NCI-H446 treated with DMSO at 0.1 percent for 48 hours (cell line): ENCODE measurements at regions not wholly inside any gene's neighbourhood (a gene's known extent, or its start where the extent isn't known, plus 50 kb on each side); places are given as distances from the start of the nearest gene placed in this dataset.

Experiments used
- DNase-seq: peaks from one replicate; lab custom pipeline; 2025; lab: John Stamatoyannopoulos, UW

DNA sequence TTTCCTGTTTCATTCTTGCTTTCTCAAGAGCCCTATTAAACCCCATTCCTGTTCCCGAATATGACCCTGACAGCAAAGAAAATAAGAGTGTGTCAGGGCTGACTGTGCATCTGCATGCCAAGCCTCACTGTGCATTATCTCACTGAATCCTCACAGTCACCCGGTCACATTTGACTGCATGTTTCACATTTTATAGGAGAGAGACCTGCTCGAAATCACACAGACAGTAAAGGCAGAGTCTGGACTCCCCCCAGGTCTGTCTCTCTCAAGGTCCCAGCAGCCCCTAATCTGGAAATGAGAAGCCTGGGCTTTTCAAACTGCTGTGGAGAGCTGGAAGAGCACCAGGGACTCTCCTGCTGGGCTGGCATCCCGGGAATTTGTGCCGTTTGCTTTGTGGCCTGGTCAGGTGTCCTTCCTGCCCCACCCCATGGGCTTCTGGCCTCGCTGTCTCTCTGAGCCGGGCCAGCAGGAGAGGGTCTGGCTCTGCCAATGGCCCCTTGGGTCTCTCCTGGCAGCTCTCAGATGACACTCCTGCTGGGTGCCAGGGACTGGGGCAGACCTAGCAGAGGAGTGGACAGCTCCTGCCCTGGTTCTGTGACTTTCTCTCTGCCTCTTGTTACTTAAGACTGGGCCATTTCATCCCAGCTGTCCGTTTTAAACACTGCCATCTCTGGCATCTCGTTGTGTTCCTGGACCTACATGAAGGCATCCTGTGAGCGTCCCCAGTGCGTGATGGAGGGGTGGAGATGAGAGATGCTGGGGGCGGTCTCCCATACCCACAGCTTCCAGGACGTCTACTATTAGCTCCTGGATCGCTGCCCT, 173.6 kb downstream of the ARHGAP12 start:
- DNase-seq: peak; percentile 78

DNA sequence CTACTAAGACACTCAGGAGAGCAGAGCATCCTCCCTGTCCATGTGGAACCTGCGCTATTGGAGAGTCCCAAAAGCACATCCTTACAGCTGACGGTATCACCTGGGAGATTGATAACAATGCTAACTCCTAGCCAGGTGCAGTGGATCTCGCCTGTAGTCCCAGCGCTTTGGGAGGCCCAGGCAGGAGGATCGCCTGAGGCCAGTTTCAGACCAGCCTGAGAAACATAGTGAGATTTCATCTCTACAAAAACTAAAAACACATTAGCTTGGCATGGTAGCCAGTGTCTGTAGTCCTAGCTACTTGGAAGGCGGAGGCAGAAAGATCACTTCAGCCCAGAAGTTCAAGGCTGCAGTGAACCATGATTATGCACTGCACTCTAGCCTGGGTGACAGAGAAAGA, 174.9 kb downstream of the ARHGAP12 start:
- no peak for DNase-seq

DNA sequence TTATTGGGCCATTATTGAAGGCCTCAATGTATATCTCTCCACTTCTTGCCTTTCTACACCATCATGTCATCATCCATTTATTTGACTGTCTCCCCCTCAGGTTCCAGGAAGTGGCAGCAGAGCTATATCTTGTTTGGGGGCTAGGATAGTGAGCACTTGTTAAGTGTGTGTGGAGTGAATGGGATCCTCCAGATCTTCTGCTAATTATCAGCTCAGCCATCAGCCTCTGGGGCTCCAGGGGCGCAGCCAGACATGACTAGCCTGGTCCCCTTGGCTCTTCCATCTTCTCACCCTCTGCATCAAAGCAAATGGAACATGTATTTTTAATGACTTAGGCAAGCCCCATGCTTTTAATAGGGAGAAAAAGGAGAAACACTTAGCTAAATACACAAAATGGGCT, 176.5 kb downstream of the ARHGAP12 start:
- no peak for DNase-seq

DNA sequence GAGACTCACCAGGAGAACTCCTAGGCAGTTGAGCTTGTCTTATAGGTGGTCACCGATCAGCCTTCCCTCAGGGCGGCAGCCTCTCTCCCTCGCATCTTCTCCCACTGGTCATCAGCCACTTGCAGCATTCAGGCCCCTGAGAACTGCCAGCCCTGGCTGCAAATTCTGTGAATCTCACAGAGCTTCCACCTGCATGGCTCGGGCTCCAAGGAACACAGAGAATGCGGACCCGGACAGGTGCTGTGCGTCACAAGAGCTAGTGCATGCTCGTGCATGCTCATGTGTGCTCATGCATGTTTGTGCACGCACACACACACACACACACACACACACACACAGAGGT, 176.9 kb downstream of the ARHGAP12 start:
- no peak for DNase-seq

DNA sequence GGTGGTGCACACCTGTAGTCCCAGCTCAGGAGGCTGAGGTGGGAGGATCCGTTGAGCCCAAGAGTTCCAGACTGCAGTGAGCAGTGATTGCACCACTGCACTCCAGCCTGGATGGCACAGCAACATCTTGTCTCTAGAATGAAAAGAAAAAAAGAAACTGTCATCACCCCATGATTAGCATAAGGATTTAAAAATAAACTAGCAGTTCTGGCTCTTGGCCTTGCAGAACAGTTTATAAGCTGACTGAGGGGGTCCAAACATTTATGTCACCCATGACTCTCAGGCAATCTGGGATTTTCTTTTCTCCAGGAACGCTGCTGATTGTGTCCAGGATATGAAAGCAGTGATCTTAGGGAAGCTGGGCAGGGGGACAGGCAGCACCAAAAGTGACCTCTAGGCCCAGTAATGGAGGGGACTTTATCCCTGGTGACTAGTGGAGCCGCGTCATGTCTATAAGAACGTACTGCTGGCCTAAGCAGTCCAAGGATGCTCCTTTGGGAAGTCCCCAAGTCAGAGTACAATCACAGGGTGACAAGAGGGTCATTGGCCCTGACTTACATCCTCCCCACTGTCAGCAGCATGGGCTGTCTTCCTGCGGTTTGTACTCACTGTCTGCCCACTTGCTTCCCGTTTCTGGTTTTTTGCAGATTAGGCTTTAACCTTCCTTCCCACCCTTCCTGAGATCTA, 177.4 kb downstream of the ARHGAP12 start:
- peak; percentile 47 for DNase-seq

DNA sequence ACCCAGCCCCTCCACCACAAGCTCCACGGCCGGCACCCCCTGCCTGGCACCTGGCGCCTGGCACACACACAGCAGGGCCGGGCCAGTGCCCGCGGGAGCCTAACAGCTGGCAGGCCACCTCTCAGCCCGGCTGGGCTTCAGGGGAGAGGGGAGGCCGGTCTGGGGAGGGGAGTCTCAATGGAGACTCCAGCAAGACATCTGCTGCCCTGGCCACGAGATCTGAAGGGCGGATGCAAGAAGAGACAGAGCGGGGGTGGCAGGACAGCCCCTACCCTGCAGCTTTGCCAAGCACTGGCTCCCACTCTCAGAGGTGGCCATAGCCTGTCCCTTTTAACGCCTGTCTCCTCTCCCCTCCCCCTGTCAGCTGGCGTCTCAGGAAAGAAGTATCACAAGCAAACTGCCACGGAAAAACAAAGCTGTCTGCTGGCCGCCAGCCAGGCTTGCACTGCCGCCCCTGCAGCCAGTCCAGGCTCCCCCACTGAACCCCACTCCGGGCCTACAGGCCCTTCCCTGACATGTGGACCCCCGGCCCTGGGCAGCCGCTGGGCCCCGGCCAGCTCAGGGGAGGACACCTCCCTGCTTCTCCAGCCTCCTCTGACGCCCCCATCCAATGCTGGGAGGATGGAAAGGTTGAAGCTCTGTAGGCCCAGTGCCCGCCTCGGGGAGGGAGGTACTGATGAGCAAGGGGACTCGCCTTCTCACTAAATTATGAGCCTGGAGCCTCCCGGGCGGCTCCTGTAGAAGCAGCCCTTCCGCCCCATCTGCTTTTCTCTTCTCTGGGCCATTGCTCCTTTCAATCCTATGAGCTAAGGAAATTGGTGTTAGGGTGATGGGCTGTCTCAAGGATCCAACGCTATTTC, 178.4 kb downstream of the ARHGAP12 start:
- peak; percentile 99 for DNase-seq

DNA sequence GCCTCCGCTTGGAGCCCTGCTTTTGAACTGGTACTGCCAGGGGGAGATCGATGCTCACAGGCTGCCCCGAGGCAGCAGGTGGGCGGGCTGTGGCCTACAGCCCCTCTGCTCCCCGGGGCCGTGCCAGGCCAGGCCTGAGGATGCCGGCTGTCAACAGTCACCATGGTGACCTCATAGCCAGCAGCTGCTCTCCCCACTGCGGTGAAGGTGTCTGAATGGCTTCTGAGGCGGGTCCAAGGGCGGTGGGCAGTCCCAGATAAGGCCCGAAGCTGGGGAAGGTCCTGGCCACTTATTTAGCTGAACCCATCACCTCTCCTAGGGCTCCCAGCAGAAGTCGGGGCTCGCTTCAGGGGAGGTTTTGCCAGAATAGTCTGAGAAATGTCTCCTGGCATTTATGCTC, 179.3 kb downstream of the ARHGAP12 start:
- DNase-seq: peak; percentile 80

DNA sequence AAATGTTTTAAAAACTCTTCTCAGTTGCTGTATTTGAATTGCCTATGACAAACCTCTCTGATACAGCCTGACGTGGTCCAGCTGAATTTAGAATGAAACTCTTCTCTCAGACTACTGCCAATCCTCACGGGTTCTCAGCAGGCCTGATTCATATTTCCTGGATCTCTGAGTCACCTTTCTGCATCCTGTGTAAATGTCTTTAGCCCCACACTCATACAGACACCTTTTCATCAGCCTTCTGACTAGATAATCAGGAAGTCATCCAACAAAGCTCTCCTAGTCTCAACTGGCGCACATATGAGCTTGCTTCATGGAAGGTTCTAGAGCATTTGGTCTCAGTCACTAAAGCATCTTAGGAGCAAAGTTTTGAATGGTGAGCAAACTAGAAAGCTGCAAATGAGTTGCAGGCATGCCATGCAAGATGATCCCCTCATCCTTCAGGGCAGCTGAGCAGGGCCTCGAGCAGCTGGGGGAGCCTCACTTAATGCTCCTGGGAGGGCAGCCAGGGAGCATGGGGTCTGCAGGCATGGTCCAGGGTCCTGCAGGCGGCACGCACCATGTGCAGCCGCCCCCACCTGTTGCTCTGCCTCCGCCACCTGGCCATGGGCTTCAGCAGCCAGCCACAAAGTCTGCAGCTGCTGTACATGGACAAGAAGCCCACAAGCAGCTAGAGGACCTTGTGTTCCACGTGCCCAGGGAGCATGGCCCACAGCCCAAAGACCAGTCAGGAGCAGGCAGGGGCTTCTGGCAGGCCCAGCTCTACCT, 182.8 kb downstream of the ARHGAP12 start:
- DNase-seq: peak; percentile 66

DNA sequence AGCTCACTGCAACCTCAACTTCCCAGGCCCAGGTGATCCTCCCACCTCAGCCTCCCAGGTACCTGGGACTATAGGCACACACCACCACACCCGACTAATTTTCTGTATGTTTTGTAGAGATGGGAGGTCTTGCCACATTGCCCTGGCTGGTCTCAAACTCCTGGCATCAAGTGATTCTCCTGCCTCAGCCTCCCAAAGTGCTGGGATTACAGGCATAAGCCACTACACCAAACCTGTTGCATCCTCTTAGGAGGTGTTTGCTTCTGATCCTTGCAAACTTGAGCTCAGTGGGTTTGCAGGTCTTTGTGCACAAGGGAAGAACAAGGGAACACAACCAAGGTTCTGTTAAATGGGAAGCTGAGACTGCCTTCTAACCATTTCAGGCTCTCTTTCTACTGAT, 184.6 kb downstream of the ARHGAP12 start:
- no peak for DNase-seq

DNA sequence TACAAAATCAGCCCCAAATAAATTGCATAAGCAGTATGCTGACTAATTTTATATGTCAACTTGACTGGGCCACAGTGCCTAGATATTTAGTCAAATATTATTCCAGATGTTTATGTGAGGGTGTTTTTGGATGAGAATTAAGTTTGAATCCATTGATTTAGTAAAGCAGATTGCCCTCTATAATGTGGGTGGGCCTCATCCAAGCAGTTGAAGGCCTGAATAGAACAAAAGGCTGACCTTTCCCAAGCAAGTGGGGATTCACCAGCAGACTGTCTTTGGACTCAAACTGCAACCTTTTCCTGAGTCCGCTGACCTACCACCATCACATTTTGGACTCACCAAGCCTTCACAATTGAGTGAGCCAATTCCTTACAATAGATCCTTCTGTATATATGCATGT, 186.4 kb downstream of the ARHGAP12 start:
- no peak for DNase-seq

DNA sequence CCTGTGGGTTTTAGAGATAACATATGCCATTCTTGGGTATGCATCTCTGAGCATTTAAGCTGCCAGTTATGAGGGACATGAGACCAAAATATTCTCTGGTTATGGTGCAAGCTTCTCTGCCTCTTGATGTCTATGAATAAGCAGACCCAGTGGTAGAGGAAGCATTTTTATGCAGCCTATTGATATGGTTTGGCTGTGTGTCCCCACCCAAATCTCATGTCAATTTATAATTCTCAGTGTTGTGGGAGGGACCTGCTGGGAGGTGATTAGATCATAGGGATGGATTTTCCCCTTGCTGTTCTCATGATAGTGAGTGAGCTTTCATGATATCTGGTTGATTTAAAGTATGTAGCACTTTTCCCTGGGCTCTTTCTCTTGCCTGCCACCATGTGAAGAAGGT, 187.2 kb downstream of the ARHGAP12 start:
- DNase-seq: no peak

DNA sequence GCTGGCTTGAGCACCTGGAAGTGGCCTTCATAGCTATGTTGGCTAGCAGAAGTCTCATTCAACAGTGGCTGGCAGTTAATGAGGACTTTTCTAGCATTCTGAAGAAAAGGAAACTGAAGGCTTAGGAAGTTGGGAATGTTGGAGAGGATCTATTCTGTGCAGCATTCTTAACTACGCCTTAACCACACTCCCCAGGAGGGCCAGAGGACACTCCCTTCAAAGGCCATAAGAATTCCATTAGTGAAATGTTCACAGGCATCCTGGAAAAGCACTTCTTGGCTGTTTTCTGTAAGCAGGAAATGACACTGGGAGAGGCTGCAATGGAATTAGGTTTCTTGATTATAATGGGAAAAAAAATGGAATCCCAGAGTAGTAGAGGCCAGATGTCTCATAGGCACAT, 188.9 kb downstream of the ARHGAP12 start:
- no peak for DNase-seq

DNA sequence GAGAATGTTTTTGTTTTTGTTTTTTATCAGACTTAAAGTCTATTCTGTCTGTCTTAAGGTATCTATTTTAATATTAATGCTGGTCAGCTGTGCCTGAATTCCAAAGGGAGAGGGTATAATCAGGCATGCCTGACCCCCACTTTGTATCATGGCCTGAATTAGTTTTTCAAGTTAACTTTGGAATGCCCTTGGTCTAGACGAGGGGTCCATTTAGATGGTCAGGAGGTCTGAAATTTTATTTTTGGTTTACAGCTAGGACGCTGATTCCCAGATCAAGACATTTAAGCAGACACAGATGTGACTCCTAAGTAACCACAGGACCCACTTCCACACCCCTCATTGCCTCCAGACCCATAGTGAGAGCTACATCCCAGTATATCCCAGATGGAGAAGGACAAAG, 189.5 kb downstream of the ARHGAP12 start:
- no peak for DNase-seq

DNA sequence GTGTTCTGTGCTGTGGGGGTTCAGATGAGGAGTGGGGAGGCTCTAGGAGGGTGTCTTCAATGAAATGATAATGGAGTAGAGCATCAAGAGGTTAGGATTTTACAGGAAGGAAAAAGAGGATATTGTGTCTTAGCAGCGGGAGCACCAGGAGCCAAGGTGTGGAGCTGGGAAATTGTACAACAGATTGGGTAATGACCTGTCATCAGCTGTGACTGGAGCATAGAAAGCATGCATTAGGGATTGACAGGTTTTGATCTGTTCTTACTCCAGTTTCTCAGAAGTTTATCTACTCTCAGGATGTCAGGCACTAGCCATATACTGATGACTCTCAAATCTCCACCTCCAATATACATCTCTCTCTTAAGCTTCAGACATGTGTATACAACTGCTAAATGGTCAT, 196.9 kb downstream of the ARHGAP12 start:
- DNase-seq: no peak

DNA sequence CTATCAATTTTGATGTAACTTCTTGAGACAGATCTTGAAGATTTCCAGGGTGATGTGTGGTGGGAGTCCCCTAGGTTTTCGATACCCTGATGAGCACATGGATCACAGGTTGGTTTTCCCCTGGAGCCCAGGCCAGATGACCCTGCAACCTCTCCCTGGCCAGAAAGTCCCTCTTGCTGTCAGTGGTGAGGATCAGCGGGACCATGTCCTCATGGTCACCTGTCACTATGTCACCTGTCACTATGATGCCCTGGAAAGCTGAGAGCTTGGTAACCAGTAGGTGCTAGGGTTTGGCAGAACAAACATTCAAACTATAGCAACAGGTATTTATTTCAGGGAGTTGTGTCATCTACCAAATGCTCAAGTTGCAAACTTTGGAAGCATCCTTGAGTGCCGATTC, 197.9 kb downstream of the ARHGAP12 start:
- DNase-seq: no peak

DNA sequence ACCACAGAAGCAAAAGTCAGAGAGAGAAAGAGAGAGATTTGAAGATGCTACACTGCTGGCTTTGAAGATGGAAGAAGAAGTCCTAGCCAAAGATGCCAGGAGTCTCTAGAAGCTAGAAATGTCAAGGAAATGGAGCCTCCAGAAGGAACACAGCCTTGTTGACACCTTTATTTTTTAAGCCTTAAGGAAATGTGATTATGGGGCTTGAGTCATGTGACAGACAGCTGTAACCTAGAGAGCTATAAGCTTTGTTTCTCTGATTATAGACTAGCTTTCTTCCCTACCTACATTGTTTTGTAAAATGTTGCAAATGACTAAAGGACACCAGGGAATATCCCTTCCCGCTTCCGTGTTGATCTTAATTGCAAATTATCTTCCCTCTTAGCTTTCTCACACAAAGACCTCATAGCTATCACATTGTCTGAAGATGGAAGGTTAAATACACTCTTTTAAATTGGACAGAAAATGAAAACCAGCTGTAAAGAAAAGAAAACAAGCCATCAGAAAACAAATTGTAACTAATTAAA, 199.9 kb downstream of the ARHGAP12 start:
- DNase-seq: no peak

DNA sequence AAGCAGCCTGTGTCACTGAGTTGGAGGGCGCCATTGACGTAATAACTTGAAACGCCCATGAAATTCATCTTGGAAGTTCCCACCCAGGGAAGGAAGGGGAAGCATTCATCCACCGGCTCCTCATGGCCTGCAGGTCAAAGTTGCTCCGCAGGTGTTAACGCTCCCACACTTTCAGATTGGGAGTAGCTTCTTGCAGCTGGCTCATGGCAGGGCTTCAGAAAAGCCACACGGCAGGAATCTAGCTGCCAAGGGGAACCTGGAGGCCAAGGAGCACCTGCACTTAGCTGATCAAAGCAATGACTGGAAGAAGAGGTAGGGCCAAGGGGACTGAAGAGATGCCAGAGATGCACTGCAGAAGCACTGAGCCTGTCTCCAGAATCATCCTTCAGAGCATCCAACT, 203.2 kb downstream of the ARHGAP12 start:
- no peak for DNase-seq

DNA sequence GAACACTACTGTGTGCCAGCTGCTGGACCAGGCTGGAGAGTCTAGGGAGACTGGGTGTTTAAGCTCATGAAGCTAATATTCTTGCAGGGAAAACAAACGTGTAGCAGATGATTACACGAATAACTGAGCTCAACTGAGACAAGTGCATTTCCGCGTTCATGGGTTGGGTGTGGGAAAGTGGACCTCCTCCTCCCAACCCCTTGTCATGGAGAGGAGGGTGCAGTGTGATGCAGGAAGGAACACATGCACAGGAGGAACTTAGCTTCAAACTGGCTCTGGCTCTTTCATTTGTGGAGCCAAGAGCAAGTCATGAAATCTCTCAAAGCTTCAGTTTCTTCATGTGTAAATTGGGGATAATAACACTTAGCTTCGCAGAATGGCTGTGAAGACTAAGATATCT, 204.3 kb downstream of the ARHGAP12 start:
- DNase-seq: no peak

DNA sequence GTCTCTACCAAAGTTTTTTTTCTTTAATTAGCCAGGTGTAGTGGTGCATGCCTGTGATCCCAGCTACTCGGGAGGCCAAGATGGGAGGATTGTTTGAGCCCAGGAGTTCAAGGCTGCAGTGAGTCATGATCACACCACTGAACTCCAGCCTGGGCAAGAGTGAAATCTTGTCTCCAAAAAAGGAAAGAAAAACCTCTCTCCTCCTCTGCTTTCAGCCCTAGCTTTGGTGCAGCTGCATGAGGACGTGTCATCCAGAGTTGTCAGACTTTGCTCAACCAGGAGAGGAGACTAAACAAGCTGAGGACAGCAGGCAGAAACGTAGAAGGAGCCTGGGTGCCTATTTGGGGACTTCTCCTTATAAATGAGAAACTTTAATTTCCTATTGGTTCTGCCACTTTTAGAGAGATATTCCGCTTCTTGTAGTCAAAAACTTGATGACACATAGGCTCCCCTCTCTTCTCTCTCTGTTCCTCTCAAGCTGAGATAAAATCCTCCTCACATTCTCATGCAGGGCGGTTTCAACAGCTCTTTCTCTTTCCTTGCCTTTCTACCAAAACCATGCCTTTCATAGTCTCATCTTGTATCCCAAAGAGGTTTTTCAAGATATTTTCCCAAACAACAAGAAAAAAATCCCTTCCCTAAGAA, 205.4 kb downstream of the ARHGAP12 start:
- DNase-seq: no peak

DNA sequence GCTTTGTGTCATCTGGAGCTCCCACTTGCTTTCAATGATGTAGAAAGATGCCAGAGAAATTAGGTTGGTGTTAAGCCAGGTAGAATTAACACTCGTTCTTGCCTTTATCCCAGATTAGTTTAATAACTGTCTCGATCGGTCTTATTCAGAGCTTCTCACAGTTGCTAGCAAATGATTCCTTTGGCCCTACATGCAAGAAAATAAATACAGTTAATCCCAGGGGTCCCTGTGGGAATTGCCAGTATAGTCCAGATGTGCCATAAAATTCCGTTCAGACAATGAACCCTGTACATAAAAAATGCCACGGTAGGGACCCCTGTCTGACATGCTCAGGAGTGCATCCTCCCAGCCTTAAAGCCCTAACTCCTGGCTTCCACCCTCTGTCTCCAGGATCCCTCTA, 207.5 kb downstream of the ARHGAP12 start:
- DNase-seq: no peak

DNA sequence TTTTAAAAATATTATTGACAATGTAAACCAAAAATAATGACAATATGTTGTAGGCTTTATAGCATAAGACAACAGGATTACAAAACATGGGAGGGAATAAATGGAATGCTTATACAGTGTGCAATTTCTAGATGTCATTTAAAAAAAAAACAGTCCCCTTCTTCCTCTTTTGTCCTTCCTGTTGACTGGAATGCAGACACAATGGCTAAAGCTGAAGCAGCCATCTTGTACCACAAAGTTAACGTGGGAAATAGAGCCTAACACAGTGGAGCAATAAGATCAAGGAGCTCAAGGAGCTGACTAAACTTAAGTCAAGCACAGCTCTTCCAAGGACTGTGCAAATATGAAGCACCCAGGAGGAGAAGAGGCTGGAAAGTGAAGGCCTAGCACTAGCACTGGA, 208.1 kb downstream of the ARHGAP12 start:
- DNase-seq: no peak
